A549 (cell line): ENCODE measurements at regions not wholly inside any gene's neighbourhood (a gene's known extent, or its start where the extent isn't known, plus 50 kb on each side); places are given as distances from the start of the nearest gene placed in this dataset.

Experiments used
- ATAC-seq, 2 experiments: fragments of 200-7000 bp in 1 of 2; fragments of >200 bp in 1 of 2; cut with Nextera tagmentation in 1 of 2; cut with Tn5 transposase in 1 of 2; 3 replicates each; pipeline versions ENCODE4 v1.8.0 to v1.9.1; 2018 to 2020; ENCODE audit warnings: mild to moderate bottlenecking in 1 of 2, moderate library complexity in 1 of 2
- CTCF ChIA-PET: fragments of 300-600 bp; sonication (Branson Sonifier 250); formaldehyde crosslinking; extraction: SDS; loops from one replicate; lab custom pipeline; 2021; ENCODE audit warnings: antibody characterized with exemption, inconsistent platforms; lab: Yijun Ruan, JAX
- POLR2A ChIA-PET: fragments of 350-600 bp; formaldehyde crosslinking; extraction: SDS; loops from one replicate; lab custom pipeline; 2021; ENCODE audit warnings: antibody characterized with exemption, inconsistent platforms; lab: Yijun Ruan, JAX
- DNase-seq, 2 experiments: peaks; one replicate each; pipeline versions ENCODE4 v3.0.0 to v3.0.0-alpha.2; 2011 to 2016; ENCODE audit warnings: low read depth in 1 of 2, low spot score in 1 of 2
- FAIRE-seq: peaks from 2 replicates; lab custom pipeline; 2011; peaks lifted over from hg19 to GRCh38; lab: Jason Lieb, UNC
- H3K27ac ChIP-seq, 2 experiments: fragments of >200 bp; sonication (Bioruptor Twin); formaldehyde crosslinking; 3 replicates each; pipeline ENCODE4 v1.5.1; 2016 to 2017
- H3K4me1 ChIP-seq: fragments of >200 bp; sonication (Bioruptor Twin); formaldehyde crosslinking; 3 replicates; pipeline ENCODE4 v1.6.1; 2016
- H3K4me2 ChIP-seq: fragments of >200 bp; sonication (Bioruptor Twin); formaldehyde crosslinking; 3 replicates; pipeline ENCODE4 v1.6.1; 2016
- H3K4me3 ChIP-seq: fragments of >200 bp; sonication (Bioruptor Twin); formaldehyde crosslinking; 3 replicates; pipeline ENCODE4 v1.5.1; 2016
- H3K9me3 ChIP-seq: fragments of >200 bp; sonication (Bioruptor Twin); formaldehyde crosslinking; 3 replicates; pipeline ENCODE4 v1.6.1; 2016
- CBX2 ChIP-seq: fragments of 200-600 bp; sonication (generic); IDR thresholded peaks from 2 replicates; pipeline ENCODE4 v1.6.1; 2016; ENCODE audit warnings: low read depth, mild to moderate bottlenecking, borderline replicate concordance
- CBX8 ChIP-seq: fragments of 200-600 bp; sonication (generic); IDR thresholded peaks from 2 replicates; pipeline ENCODE4 v1.6.1; 2016
- CTCF ChIP-seq: fragments of >200 bp; sonication (Bioruptor Twin); formaldehyde crosslinking; IDR thresholded peaks from 3 replicates; pipeline ENCODE4 v1.5.1; 2016
- EP300 ChIP-seq, 2 experiments: fragments of >200 bp; sonication (Bioruptor Twin); formaldehyde crosslinking; IDR thresholded peaks; 2 replicates in 1 of 2; 3 replicates in 1 of 2; pipeline ENCODE4 v1.6.1; 2016 to 2017
- FOSB ChIP-seq: fragments of 250-450 bp; sonication (Bioruptor Pico); IDR thresholded peaks from 2 replicates; pipeline ENCODE4 v1.5.0; 2020; ENCODE audit warnings: mild to moderate bottlenecking, moderate library complexity
- FOSL2 ChIP-seq, 2 experiments: fragments of 450-650 bp in 1 of 2; fragments of >200 bp in 1 of 2; sonication (Bioruptor Twin) in 1 of 2; formaldehyde crosslinking; IDR thresholded peaks; 2 replicates each; pipeline versions ENCODE4 v1.5.0 to v1.6.1; 2016 to 2020; ENCODE audit warnings: mild to moderate bottlenecking in 1 of 2, moderate library complexity in 1 of 2
- HEYL ChIP-seq: fragments of 250-450 bp; sonication (Bioruptor Pico); IDR thresholded peaks from 2 replicates; pipeline ENCODE4 v1.8.0; 2021; ENCODE audit warnings: mild to moderate bottlenecking, moderate library complexity
- HOXA7 ChIP-seq: fragments of 250-450 bp; sonication (Bioruptor Pico); IDR thresholded peaks from 2 replicates; pipeline ENCODE4 v1.5.0; 2020; ENCODE audit warnings: mild to moderate bottlenecking, moderate library complexity
- HOXB13 ChIP-seq: fragments of 250-450 bp; sonication (Bioruptor Pico); IDR thresholded peaks from 2 replicates; pipeline ENCODE4 v1.5.0; 2020; ENCODE audit warnings: low read depth, mild to moderate bottlenecking, moderate library complexity
- JUN ChIP-seq, 2 experiments: fragments of >200 bp; sonication (Bioruptor Twin); formaldehyde crosslinking; IDR thresholded peaks; 2 replicates in 1 of 2; 3 replicates in 1 of 2; pipeline ENCODE4 v1.6.1; 2016 to 2017
- JUNB ChIP-seq: fragments of >200 bp; sonication (Bioruptor Twin); formaldehyde crosslinking; IDR thresholded peaks from 2 replicates; pipeline ENCODE4 v1.6.1; 2016
- KDM1A ChIP-seq: fragments of 200-600 bp; sonication (generic); IDR thresholded peaks from 2 replicates; pipeline ENCODE4 v1.6.1; 2016; ENCODE audit warnings: low read depth, mild to moderate bottlenecking
- KDM5A ChIP-seq: fragments of 200-600 bp; sonication (generic); IDR thresholded peaks from 2 replicates; pipeline ENCODE4 v1.6.1; 2016; ENCODE audit warnings: antibody characterized with exemption, mild to moderate bottlenecking
- MAZ ChIP-seq: fragments of 150-350 bp; IDR thresholded peaks from 2 replicates; pipeline ENCODE4 v1.6.1; 2014; ENCODE audit warnings: antibody characterized with exemption, low read depth, low read length, borderline replicate concordance
- NFE2L2 ChIP-seq: fragments of 150-350 bp; conservative IDR thresholded peaks from 2 replicates; pipeline ENCODE4 v1.6.1; 2014; ENCODE audit warnings: low read length
- PBX3 ChIP-seq: IDR thresholded peaks from 2 replicates; pipeline ENCODE4 v1.6.1; 2012
- POLR2A ChIP-seq: IDR thresholded peaks from 2 replicates; pipeline ENCODE4 v1.6.1; 2012; ENCODE audit warnings: mild to moderate bottlenecking, low read length
- POLR2AphosphoS2 ChIP-seq: conservative IDR thresholded peaks from 2 replicates; pipeline ENCODE4 v1.6.1; 2012; ENCODE audit warnings: low read length, improper control_type of control experiment, inconsistent platforms
- RARB ChIP-seq: fragments of 250-450 bp; sonication (Bioruptor Pico); IDR thresholded peaks from 2 replicates; pipeline ENCODE4 v1.8.0; 2021; ENCODE audit warnings: mild to moderate bottlenecking, moderate library complexity
- REST ChIP-seq: fragments of 200-600 bp; sonication (generic); IDR thresholded peaks from 2 replicates; pipeline ENCODE4 v1.6.1; 2016; ENCODE audit warnings: antibody characterized with exemption, mild to moderate bottlenecking, moderate library complexity
- RFX5 ChIP-seq: fragments of 450-650 bp; IDR thresholded peaks from 2 replicates; pipeline ENCODE4 v1.7.1; 2014; ENCODE audit warnings: antibody characterized with exemption, mild to moderate bottlenecking, moderate library complexity
- RNF2 ChIP-seq: fragments of 200-600 bp; sonication (generic); IDR thresholded peaks from 2 replicates; pipeline ENCODE4 v1.6.1; 2016; ENCODE audit warnings: low read depth, mild to moderate bottlenecking, antibody characterized with exemption, moderate library complexity, borderline replicate concordance
- SMC3 ChIP-seq: fragments of >200 bp; sonication (Bioruptor Twin); formaldehyde crosslinking; IDR thresholded peaks from 3 replicates; pipeline ENCODE4 v1.6.1; 2018; ENCODE audit warnings: inconsistent platforms
- ZSCAN20 ChIP-seq: fragments of 250-450 bp; sonication (Bioruptor Pico); IDR thresholded peaks from 2 replicates; pipeline ENCODE4 v1.8.0; 2022; ENCODE audit warnings: mild to moderate bottlenecking, moderate library complexity
- WGBS: methylation state at CpG from one replicate; pipeline ENCODE4 v1.1.6; 2017; ENCODE audit errors: missing lambda C conversion rate; 5-methylcytosine and 5-hydroxymethylcytosine counted together

- FAIRE-seq: no peak
- TF ChIP-seq REST (no peak), KDM1A (no peak), CBX8 (no peak), POLR2AphosphoS2 (no peak), FOSB (no peak), CTCF (no peak), CBX2 (no peak), JUN (IDR thresholded peaks at IDR 0.05) (no peak), POLR2A (no peak), SMC3 (no peak), KDM5A (no peak), JUNB (no peak)
- no peak overlapping the region for H3K27ac ChIP-seq
- ChIA-PET CTCF (no interaction called here), POLR2A (no interaction called here)
- H3K4me3 ChIP-seq: no peak overlapping the region
- no peak for DNase-seq
- no peaks in the 10 kb centered on the region for H3K9me3 ChIP-seq
- H3K4me1 ChIP-seq: no peaks in the 10 kb centered on the region
- no peak for ATAC-seq
- H3K4me2 ChIP-seq: no peak overlapping the region
- WGBS: 20% methylated on average over 1 of the region's 1 CpG
These were observed 1612.3 kb upstream of the PRR20A start for GRCh38 chr13:55528434-55528833.

- TF ChIP-seq JUNB: no peak
- TF ChIP-seq FOSL2 (IDR thresholded peaks at IDR 0.05): no peak
- TF ChIP-seq FOSL2 (CRISPR knock-in tag; IDR thresholded peaks at IDR 0.05): no peak
- TF ChIP-seq PBX3: no peak
- no peak for TF ChIP-seq HOXA7
- TF ChIP-seq CBX8: no peak
- TF ChIP-seq RNF2: no peak
- no peak for TF ChIP-seq HOXB13
- no peak for TF ChIP-seq RARB (CRISPR knock-in tag)
- no peak for TF ChIP-seq MAZ
- no peak for TF ChIP-seq REST
- no peak for TF ChIP-seq NFE2L2
- no peak for TF ChIP-seq RFX5
- TF ChIP-seq SMC3: no peak
- no peak for TF ChIP-seq EP300 (IDR thresholded peaks at IDR 0.05)
- no peak for TF ChIP-seq ZSCAN20 (CRISPR knock-in tag)
- no peak for TF ChIP-seq HEYL (CRISPR knock-in tag)
- TF ChIP-seq, all 56 proteins: peak for 0
- CTCF ChIA-PET: no interaction called here
- Histone ChIP-seq H3K4me2 (no peak overlapping the region), H3K4me3 (no peak overlapping the region), H3K4me1 (no peaks in the 10 kb centered on the region), H3K27ac (no peak overlapping the region), H3K9me3 (no peaks in the 10 kb centered on the region)
- FAIRE-seq: no peak
- no peak for ATAC-seq
- POLR2A ChIA-PET: no interaction called here
- WGBS: 3% methylated on average over 1 of the region's 1 CpG
- no peak for DNase-seq
These were observed 1606.4 kb upstream of the PRR20A start for GRCh38 chr13:55534306-55534705.
